A673 (cell line): ENCODE measurements at regions not wholly inside any gene's neighbourhood (a gene's known extent, or its start where the extent isn't known, plus 50 kb on each side); places are given as distances from the start of the nearest gene placed in this dataset.

Experiments used
- CTCF ChIP-seq: fragments of 300-800, 200-600 bp; sonication (generic); conservative IDR thresholded peaks from 2 replicates; pipeline ENCODE4 v1.5.1; 2017; ENCODE audit warnings: low read depth, mild to moderate bottlenecking, antibody characterized with exemption, low read length, moderate library complexity, mixed read lengths
- EZH2 ChIP-seq: fragments of 200-600 bp; sonication (generic); IDR thresholded peaks from 2 replicates; pipeline ENCODE4 v1.6.1; 2017; ENCODE audit warnings: borderline replicate concordance, low read depth, mild to moderate bottlenecking, mixed read lengths, antibody characterized with exemption, low read length; ENCODE audit not compliant: poor library complexity, severe bottlenecking

GRCh38 chr4:83201761-83202160, 82.8 kb downstream of the COQ2 start:
- TF ChIP-seq CTCF (no peak), EZH2 (no peak)
